WTC11 (cell line): ENCODE measurements at regions not wholly inside any gene's neighbourhood (a gene's known extent, or its start where the extent isn't known, plus 50 kb on each side); places are given as distances from the start of the nearest gene placed in this dataset.
A peak's percentile ranks its signal among the peaks of the same experiment; 100 is the strongest.

ENCODE experiments used
- ATAC-seq: fragments of 200-7000 bp; cut with Tn5 transposase; 2 replicates; pipeline ENCODE4 v1.10.0; 2021; ENCODE audit warnings: mild to moderate bottlenecking, moderate library complexity
- CTCF ChIA-PET: fragments of 300-600 bp; sonication (Branson Sonifier 250); formaldehyde crosslinking; loops from one replicate; lab custom pipeline; 2021; ENCODE audit warnings: antibody characterized with exemption; lab: Charles Lee
- POLR2A ChIA-PET: fragments of 350-600 bp; sonication (Branson Sonifier 250); formaldehyde crosslinking; loops from one replicate; lab custom pipeline; 2021; ENCODE audit warnings: antibody characterized with exemption; lab: Charles Lee
- DNase-seq: peaks from one replicate; pipeline ENCODE4 v3.0.0; 2021; ENCODE audit warnings: low spot score
- H3K27ac Mint-ChIP-seq: 2 replicates; pipeline ENCODE4 v1.8.0; 2021; ENCODE audit warnings: mixed read lengths
- H3K27me3 Mint-ChIP-seq: 2 replicates; pipeline ENCODE4 v1.8.0; 2021; ENCODE audit warnings: low read depth, mild to moderate bottlenecking, moderate library complexity, mixed read lengths
- H3K36me3 Mint-ChIP-seq: 2 replicates; pipeline ENCODE4 v1.8.0; 2021; ENCODE audit warnings: mixed read lengths
- H3K4me1 Mint-ChIP-seq: 2 replicates; pipeline ENCODE4 v1.8.0; 2022; ENCODE audit warnings: mixed read lengths
- H3K4me3 Mint-ChIP-seq: 2 replicates; pipeline ENCODE4 v1.8.0; 2021; ENCODE audit warnings: mild to moderate bottlenecking, moderate library complexity, mixed read lengths
- H3K9me3 Mint-ChIP-seq: 2 replicates; pipeline ENCODE4 v1.8.0; 2021; ENCODE audit warnings: mixed read lengths
- CREM ChIP-seq: sonication (generic); formaldehyde crosslinking; IDR thresholded peaks from 2 replicates; pipeline ENCODE4 v1.8.1; 2022; ENCODE audit warnings: mild to moderate bottlenecking, missing genetic modification reagents, moderate library complexity
- GTF2I ChIP-seq: fragments of 250-450 bp; sonication (Bioruptor Pico); conservative IDR thresholded peaks from 2 replicates; pipeline ENCODE4 v1.4.0; 2021; ENCODE audit warnings: mild to moderate bottlenecking
- JAZF1 ChIP-seq: fragments of 250-450 bp; sonication (Bioruptor Pico); IDR thresholded peaks from 2 replicates; pipeline ENCODE4 v1.9.0; 2021; ENCODE audit warnings: moderate library complexity, mild to moderate bottlenecking, inconsistent platforms
- SOX15 ChIP-seq: fragments of 250-450 bp; sonication (Bioruptor Pico); IDR thresholded peaks from 2 replicates; pipeline ENCODE4 v1.9.0; 2021; ENCODE audit warnings: mild to moderate bottlenecking
- ZNF219 ChIP-seq: sonication (generic); formaldehyde crosslinking; IDR thresholded peaks from 2 replicates; pipeline ENCODE4 v1.8.0; 2023; ENCODE audit warnings: missing genetic modification reagents, mild to moderate bottlenecking, borderline replicate concordance
- ZNF423 ChIP-seq: fragments of 250-450 bp; sonication (Bioruptor Pico); IDR thresholded peaks from 2 replicates; pipeline ENCODE4 v2.1.2; 2022; ENCODE audit warnings: mild to moderate bottlenecking, moderate library complexity
- ZNF532 ChIP-seq: fragments of 250-450 bp; sonication (Bioruptor Pico); IDR thresholded peaks from 2 replicates; pipeline ENCODE4 v1.9.0; 2021; ENCODE audit warnings: mild to moderate bottlenecking, borderline replicate concordance
- TF ChIP-seq, protein P1 (sequence below): sonication (generic); formaldehyde crosslinking; IDR thresholded peaks from 2 replicates; pipeline ENCODE4 v1.8.1; 2022; ENCODE audit warnings: low read depth, missing genetic modification reagents, borderline replicate concordance
- TF ChIP-seq, protein P2 (sequence below): fragments of 200-600 bp; IDR thresholded peaks from 2 replicates; pipeline ENCODE4 v1.8.0; 2022; ENCODE audit warnings: antibody characterized with exemption
- TF ChIP-seq, protein P3 (sequence below): sonication (generic); formaldehyde crosslinking; conservative IDR thresholded peaks from 2 replicates; pipeline ENCODE4 v1.8.1; 2023; ENCODE audit warnings: mild to moderate bottlenecking, low read depth, missing genetic modification reagents, moderate library complexity
- TF ChIP-seq, protein P4 (sequence below): sonication (generic); formaldehyde crosslinking; IDR thresholded peaks from 2 replicates; pipeline ENCODE4 v1.8.1; 2023; ENCODE audit warnings: mild to moderate bottlenecking, missing genetic modification reagents, moderate library complexity
- TF ChIP-seq, protein P5 (sequence below): sonication (generic); formaldehyde crosslinking; conservative IDR thresholded peaks from 2 replicates; pipeline ENCODE4 v1.8.1; 2022; ENCODE audit warnings: mild to moderate bottlenecking, missing genetic modification reagents
- TF ChIP-seq, protein P6 (sequence below): fragments of 250-450 bp; sonication (Bioruptor Pico); IDR thresholded peaks from 2 replicates; pipeline ENCODE4 v1.8.0; 2021; ENCODE audit warnings: mild to moderate bottlenecking
- TF ChIP-seq, protein P7 (sequence below): fragments of 250-450 bp; sonication (Bioruptor Pico); IDR thresholded peaks from 2 replicates; pipeline ENCODE4 v1.9.0; 2021; ENCODE audit warnings: moderate library complexity, mild to moderate bottlenecking, inconsistent platforms, borderline replicate concordance

GRCh38 chr3:66822186-66823008 lies 175.7 kb upstream of the KBTBD8 start:
- ATAC-seq: peak; percentile 96
- no peak for TF ChIP-seq ZNF219 (CRISPR knock-in tag)
- TF ChIP-seq, protein P1, sequence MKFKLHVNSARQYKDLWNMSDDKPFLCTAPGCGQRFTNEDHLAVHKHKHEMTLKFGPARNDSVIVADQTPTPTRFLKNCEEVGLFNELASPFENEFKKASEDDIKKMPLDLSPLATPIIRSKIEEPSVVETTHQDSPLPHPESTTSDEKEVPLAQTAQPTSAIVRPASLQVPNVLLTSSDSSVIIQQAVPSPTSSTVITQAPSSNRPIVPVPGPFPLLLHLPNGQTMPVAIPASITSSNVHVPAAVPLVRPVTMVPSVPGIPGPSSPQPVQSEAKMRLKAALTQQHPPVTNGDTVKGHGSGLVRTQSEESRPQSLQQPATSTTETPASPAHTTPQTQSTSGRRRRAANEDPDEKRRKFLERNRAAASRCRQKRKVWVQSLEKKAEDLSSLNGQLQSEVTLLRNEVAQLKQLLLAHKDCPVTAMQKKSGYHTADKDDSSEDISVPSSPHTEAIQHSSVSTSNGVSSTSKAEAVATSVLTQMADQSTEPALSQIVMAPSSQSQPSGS (CRISPR knock-in tag): no peak
- 0 out of 2 replicates have a peak, but pooled peaks have one; percentile 7 for TF ChIP-seq ZNF423 (CRISPR knock-in tag)
- TF ChIP-seq JAZF1 (CRISPR knock-in tag): no peak
- TF ChIP-seq, protein P2, sequence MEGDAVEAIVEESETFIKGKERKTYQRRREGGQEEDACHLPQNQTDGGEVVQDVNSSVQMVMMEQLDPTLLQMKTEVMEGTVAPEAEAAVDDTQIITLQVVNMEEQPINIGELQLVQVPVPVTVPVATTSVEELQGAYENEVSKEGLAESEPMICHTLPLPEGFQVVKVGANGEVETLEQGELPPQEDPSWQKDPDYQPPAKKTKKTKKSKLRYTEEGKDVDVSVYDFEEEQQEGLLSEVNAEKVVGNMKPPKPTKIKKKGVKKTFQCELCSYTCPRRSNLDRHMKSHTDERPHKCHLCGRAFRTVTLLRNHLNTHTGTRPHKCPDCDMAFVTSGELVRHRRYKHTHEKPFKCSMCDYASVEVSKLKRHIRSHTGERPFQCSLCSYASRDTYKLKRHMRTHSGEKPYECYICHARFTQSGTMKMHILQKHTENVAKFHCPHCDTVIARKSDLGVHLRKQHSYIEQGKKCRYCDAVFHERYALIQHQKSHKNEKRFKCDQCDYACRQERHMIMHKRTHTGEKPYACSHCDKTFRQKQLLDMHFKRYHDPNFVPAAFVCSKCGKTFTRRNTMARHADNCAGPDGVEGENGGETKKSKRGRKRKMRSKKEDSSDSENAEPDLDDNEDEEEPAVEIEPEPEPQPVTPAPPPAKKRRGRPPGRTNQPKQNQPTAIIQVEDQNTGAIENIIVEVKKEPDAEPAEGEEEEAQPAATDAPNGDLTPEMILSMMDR: peak; percentile 82
- TF ChIP-seq, all 79 proteins: peak for 2
- peak; percentile 86 for DNase-seq
- Mint-ChIP-seq H3K4me3 (no peak overlapping the region), H3K36me3 (no peaks in the 10 kb centered on the region), H3K27ac (no peak overlapping the region), H3K4me1 (peaks cover 37% of the 10 kb centered on the region), H3K9me3 (peaks cover 4% of the 10 kb centered on the region; the same call in 1 of the 2 replicates), H3K27me3 (no peaks in the 10 kb centered on the region)
- CTCF ChIA-PET: interaction anchor here (0.6 to 2.1 kb wide), 41 partner anchors 9 to 668 kb away, joined by 3 to 25 read pairs (median 4); no protein-coding TSS in a partner anchor
- POLR2A ChIA-PET: interaction anchor here (0.6 kb wide), 2 partner anchors 71 to 339 kb away, joined by 3 to 6 read pairs; no protein-coding TSS in a partner anchor

DNA sequence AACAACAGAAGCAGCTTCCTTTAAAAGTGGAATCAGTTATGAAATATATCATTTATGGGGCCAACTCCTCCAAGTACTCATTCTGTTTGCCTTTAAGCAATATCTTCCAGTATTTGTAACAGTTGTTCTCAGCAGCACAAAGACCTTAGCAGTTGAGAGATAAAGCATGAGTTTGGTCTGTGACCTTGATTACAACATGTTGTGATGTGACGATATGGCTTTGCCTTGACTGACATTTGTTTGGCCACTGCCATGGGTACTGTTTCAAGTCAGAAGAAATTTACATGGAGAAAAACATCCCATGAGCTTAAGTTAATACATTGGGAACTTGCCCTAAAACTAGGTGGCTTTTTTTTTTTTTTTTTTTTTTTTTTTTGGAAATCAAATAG lies 175.1 kb upstream of the KBTBD8 start:
- DNase-seq: no peak
- POLR2A ChIA-PET: interaction anchor here (0.6 kb wide), 2 partner anchors 72 to 339 kb away, joined by 3 to 6 read pairs; no protein-coding TSS in a partner anchor
- peaks cover 4% of the 10 kb centered on the region; the same call in 1 of the 2 replicates for H3K9me3 Mint-ChIP-seq
- CTCF ChIA-PET: interaction anchor here (0.6 to 2.1 kb wide), 10 partner anchors 8 to 569 kb away, joined by 3 to 24 read pairs (median 11); no protein-coding TSS in a partner anchor
- H3K4me1 Mint-ChIP-seq: peaks cover 33% of the 10 kb centered on the region
- H3K27ac Mint-ChIP-seq: no peak overlapping the region
- no peaks in the 10 kb centered on the region for H3K36me3 Mint-ChIP-seq
- no peak for ATAC-seq
- H3K4me3 Mint-ChIP-seq: no peak overlapping the region
- no peak for TF ChIP-seq ZNF532 (CRISPR knock-in tag)
- TF ChIP-seq, protein P3, sequence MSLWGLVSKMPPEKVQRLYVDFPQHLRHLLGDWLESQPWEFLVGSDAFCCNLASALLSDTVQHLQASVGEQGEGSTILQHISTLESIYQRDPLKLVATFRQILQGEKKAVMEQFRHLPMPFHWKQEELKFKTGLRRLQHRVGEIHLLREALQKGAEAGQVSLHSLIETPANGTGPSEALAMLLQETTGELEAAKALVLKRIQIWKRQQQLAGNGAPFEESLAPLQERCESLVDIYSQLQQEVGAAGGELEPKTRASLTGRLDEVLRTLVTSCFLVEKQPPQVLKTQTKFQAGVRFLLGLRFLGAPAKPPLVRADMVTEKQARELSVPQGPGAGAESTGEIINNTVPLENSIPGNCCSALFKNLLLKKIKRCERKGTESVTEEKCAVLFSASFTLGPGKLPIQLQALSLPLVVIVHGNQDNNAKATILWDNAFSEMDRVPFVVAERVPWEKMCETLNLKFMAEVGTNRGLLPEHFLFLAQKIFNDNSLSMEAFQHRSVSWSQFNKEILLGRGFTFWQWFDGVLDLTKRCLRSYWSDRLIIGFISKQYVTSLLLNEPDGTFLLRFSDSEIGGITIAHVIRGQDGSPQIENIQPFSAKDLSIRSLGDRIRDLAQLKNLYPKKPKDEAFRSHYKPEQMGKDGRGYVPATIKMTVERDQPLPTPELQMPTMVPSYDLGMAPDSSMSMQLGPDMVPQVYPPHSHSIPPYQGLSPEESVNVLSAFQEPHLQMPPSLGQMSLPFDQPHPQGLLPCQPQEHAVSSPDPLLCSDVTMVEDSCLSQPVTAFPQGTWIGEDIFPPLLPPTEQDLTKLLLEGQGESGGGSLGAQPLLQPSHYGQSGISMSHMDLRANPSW (CRISPR knock-in tag): no peak
- no peak for TF ChIP-seq CREM (CRISPR knock-in tag)
- no peak for TF ChIP-seq ZNF423 (CRISPR knock-in tag)
- TF ChIP-seq, protein P4, sequence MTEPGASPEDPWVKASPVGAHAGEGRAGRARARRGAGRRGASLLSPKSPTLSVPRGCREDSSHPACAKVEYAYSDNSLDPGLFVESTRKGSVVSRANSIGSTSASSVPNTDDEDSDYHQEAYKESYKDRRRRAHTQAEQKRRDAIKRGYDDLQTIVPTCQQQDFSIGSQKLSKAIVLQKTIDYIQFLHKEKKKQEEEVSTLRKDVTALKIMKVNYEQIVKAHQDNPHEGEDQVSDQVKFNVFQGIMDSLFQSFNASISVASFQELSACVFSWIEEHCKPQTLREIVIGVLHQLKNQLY (CRISPR knock-in tag): no peak
- no peak for TF ChIP-seq SOX15 (CRISPR knock-in tag)
- TF ChIP-seq, protein P5, sequence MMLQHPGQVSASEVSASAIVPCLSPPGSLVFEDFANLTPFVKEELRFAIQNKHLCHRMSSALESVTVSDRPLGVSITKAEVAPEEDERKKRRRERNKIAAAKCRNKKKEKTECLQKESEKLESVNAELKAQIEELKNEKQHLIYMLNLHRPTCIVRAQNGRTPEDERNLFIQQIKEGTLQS (CRISPR knock-in tag): no peak
- TF ChIP-seq, protein P6, sequence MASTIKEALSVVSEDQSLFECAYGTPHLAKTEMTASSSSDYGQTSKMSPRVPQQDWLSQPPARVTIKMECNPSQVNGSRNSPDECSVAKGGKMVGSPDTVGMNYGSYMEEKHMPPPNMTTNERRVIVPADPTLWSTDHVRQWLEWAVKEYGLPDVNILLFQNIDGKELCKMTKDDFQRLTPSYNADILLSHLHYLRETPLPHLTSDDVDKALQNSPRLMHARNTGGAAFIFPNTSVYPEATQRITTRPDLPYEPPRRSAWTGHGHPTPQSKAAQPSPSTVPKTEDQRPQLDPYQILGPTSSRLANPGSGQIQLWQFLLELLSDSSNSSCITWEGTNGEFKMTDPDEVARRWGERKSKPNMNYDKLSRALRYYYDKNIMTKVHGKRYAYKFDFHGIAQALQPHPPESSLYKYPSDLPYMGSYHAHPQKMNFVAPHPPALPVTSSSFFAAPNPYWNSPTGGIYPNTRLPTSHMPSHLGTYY (CRISPR knock-in tag): no peak
- TF ChIP-seq GTF2I (CRISPR knock-in tag): no peak
- TF ChIP-seq, protein P7, sequence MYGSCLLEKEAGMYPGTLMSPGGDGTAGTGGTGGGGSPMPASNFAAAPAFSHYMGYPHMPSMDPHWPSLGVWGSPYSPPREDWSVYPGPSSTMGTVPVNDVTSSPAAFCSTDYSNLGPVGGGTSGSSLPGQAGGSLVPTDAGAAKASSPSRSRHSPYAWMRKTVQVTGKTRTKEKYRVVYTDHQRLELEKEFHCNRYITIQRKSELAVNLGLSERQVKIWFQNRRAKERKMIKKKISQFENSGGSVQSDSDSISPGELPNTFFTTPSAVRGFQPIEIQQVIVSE: no peak
- no peaks in the 10 kb centered on the region for H3K27me3 Mint-ChIP-seq
